Panc1 (cell line): ENCODE measurements at regions not wholly inside any gene's neighbourhood (a gene's known extent, or its start where the extent isn't known, plus 50 kb on each side); places are given as distances from the start of the nearest gene placed in this dataset.
"Not testable (repeated sequence)": the region's sequence is repeated elsewhere in the genome, so short reads cannot be mapped to it uniquely, and the experiment has no call there.

Experiments
- ATAC-seq: fragments of 200-7000 bp; cut with Tn5 transposase; 2 replicates; pipeline ENCODE4 v1.9.1; 2020; ENCODE audit warnings: mild to moderate bottlenecking, moderate library complexity
- BruUV-seq: library from RNA; stranded (reverse); fragments of 400-500 nt; replicated peaks from 2 replicates; lab custom pipeline; 2021; lab: Mats Ljungman, UMichigan
- CTCF ChIA-PET: fragments of 300-600 bp; sonication (Branson Sonifier 250); formaldehyde crosslinking; loops from one replicate; lab custom pipeline; 2022; ENCODE audit warnings: antibody characterized with exemption; lab: Charles Lee
- POLR2A ChIA-PET: fragments of 300-600 bp; sonication (Branson Sonifier 250); formaldehyde crosslinking; loops from one replicate; lab custom pipeline; 2022; ENCODE audit warnings: antibody characterized with exemption; lab: Charles Lee
- DNase-seq: peaks from one replicate; pipeline ENCODE4 v3.0.0-alpha.2; 2010; ENCODE audit warnings: low read depth, low spot score
- H3K27ac ChIP-seq: 2 replicates; pipeline ENCODE4 v1.5.1; 2011; ENCODE audit warnings: mild to moderate bottlenecking, low read length, inconsistent platforms
- H3K27me3 ChIP-seq: fragments of 200-500 bp; sonication (Bioruptor generic); 2 replicates; pipeline ENCODE4 v1.6.0; 2014; ENCODE audit warnings: low read length, inconsistent platforms; ENCODE audit not compliant: control insufficient read depth, insufficient read depth
- H3K36me3 ChIP-seq: fragments of 200-500 bp; sonication (Bioruptor generic); 2 replicates; pipeline ENCODE4 v1.5.1; 2014; ENCODE audit warnings: inconsistent platforms, mild to moderate bottlenecking, low read length, moderate library complexity; ENCODE audit not compliant: control insufficient read depth, insufficient read depth
- H3K4me1 ChIP-seq: 2 replicates; pipeline ENCODE4 v1.5.1; 2011; ENCODE audit warnings: inconsistent platforms, mild to moderate bottlenecking, low read length, moderate library complexity; ENCODE audit not compliant: control insufficient read depth, insufficient read depth
- H3K4me3 ChIP-seq, 2 experiments: 2 replicates each; pipeline ENCODE4 v1.5.1; 2011 to 2012; ENCODE audit warnings: low read depth in 2 of 2, low read length in 2 of 2, mild to moderate bottlenecking in 2 of 2, inconsistent platforms in 1 of 2, moderate library complexity in 1 of 2
- H3K9me3 ChIP-seq: fragments of 200-500 bp; sonication (Bioruptor generic); 2 replicates; pipeline ENCODE4 v1.5.1; 2014; ENCODE audit warnings: low read depth, mild to moderate bottlenecking, inconsistent platforms, low read length, moderate library complexity; ENCODE audit not compliant: control insufficient read depth, insufficient read depth
- POLR2AphosphoS5 ChIP-seq: IDR thresholded peaks from 2 replicates; pipeline ENCODE4 v1.6.1; 2012; ENCODE audit warnings: mild to moderate bottlenecking, low read depth, low read length, moderate library complexity
- SIN3A ChIP-seq: IDR thresholded peaks from 2 replicates; pipeline ENCODE4 v1.6.1; 2012; ENCODE audit warnings: low read depth, mild to moderate bottlenecking, low read length, moderate library complexity, borderline replicate concordance; ENCODE audit not compliant: insufficient read depth
- TCF7L2 ChIP-seq: IDR thresholded peaks from 2 replicates; pipeline ENCODE4 v1.6.1; 2011; ENCODE audit warnings: mild to moderate bottlenecking, low read depth, low read length, inconsistent platforms
- in situ Hi-C: cut with HindIII; loops from 2 replicates; pipeline ENCODE4 v1.10.0; 2016; ENCODE audit warnings: low sequenced_read_pairs, low pct_unique_long_range_greater_than_20kb
- intact Hi-C: fragments of 100-400 bp; cut with micrococcal nuclease; formaldehyde crosslinking; loops from one replicate; pipeline ENCODE4 v1.10.0; 2022; ENCODE audit not compliant: unreplicated experiment
- TF ChIP-seq, protein P1 (sequence below), 2 experiments: IDR thresholded peaks; 2 replicates each; pipeline ENCODE4 v1.6.1; 2011 to 2012; ENCODE audit warnings: low read depth in 2 of 2, control low read depth in 1 of 2, low read length in 1 of 2, mild to moderate bottlenecking in 1 of 2, moderate library complexity in 1 of 2; ENCODE audit not compliant: insufficient read depth in 1 of 2
- TF ChIP-seq, protein P2 (sequence below): fragments of 450-650 bp; IDR thresholded peaks from 2 replicates; pipeline ENCODE4 v1.5.1; 2017; ENCODE audit warnings: mild to moderate bottlenecking

DNA sequence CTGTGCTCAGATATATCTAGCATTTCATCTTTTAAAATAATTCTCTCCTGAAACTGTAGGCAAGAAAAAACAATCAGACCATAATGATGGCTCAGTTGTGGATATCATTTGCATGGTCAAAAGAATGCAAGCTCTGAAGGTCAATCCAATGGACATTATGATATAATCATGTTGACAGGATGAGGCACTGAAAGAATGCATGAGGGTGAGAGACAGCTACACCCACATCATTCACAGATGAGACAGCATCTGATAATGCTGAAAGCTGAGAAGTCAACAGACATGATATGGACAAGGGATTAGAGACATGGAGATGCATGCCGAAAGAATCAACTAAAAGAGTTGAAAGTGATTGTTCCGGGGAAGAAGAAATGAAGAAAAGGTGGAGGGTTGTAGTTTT is 346.4 kb upstream of the CDH5 start:
- Histone ChIP-seq H3K4me1 (no peaks in the 10 kb centered on the region), H3K36me3 (no peaks in the 10 kb centered on the region), H3K9me3 (no peaks in the 10 kb centered on the region), H3K27ac (no peak overlapping the region), H3K4me3 (no peak overlapping the region), H3K27me3 (no peaks in the 10 kb centered on the region)
- TF ChIP-seq POLR2AphosphoS5, result no peak
- TF ChIP-seq, protein P1, sequence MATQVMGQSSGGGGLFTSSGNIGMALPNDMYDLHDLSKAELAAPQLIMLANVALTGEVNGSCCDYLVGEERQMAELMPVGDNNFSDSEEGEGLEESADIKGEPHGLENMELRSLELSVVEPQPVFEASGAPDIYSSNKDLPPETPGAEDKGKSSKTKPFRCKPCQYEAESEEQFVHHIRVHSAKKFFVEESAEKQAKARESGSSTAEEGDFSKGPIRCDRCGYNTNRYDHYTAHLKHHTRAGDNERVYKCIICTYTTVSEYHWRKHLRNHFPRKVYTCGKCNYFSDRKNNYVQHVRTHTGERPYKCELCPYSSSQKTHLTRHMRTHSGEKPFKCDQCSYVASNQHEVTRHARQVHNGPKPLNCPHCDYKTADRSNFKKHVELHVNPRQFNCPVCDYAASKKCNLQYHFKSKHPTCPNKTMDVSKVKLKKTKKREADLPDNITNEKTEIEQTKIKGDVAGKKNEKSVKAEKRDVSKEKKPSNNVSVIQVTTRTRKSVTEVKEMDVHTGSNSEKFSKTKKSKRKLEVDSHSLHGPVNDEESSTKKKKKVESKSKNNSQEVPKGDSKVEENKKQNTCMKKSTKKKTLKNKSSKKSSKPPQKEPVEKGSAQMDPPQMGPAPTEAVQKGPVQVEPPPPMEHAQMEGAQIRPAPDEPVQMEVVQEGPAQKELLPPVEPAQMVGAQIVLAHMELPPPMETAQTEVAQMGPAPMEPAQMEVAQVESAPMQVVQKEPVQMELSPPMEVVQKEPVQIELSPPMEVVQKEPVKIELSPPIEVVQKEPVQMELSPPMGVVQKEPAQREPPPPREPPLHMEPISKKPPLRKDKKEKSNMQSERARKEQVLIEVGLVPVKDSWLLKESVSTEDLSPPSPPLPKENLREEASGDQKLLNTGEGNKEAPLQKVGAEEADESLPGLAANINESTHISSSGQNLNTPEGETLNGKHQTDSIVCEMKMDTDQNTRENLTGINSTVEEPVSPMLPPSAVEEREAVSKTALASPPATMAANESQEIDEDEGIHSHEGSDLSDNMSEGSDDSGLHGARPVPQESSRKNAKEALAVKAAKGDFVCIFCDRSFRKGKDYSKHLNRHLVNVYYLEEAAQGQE (IDR thresholded peaks at IDR 0.05; ENCODE audit: insufficient read depth in 1 of 2, low read depth in 2 of 2, low read length in 1 of 2), result no peak
- no peak for TF ChIP-seq TCF7L2
- TF ChIP-seq SIN3A, result no peak
- TF ChIP-seq, protein P2, sequence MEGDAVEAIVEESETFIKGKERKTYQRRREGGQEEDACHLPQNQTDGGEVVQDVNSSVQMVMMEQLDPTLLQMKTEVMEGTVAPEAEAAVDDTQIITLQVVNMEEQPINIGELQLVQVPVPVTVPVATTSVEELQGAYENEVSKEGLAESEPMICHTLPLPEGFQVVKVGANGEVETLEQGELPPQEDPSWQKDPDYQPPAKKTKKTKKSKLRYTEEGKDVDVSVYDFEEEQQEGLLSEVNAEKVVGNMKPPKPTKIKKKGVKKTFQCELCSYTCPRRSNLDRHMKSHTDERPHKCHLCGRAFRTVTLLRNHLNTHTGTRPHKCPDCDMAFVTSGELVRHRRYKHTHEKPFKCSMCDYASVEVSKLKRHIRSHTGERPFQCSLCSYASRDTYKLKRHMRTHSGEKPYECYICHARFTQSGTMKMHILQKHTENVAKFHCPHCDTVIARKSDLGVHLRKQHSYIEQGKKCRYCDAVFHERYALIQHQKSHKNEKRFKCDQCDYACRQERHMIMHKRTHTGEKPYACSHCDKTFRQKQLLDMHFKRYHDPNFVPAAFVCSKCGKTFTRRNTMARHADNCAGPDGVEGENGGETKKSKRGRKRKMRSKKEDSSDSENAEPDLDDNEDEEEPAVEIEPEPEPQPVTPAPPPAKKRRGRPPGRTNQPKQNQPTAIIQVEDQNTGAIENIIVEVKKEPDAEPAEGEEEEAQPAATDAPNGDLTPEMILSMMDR, result no peak
- DNase-seq, result no peak
- intact Hi-C loops, result no loop called here
- ChIA-PET CTCF (no interaction called here), POLR2A (no interaction called here)
- ATAC-seq, result no peak
- no TSS peak for BruUV-seq
- in situ Hi-C loops, result no loop called here

DNA sequence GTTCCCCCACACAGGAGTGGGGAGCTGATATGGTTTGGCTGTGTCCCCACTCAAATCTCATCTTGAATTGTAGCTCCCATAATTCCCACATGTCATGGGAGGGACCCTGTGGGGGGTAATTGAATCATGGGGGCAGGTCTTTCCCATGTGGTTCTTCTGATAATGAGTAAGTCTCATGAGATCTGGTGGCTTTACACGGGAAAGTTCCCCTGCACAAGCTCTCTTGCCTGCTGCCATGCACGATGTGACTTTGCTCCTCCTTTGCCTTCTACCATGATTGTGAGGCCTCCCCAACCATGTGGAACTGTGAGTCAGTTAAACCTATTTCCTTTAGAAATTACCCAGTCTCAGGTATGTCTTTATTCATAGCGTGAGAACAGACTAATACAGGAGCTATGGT is 347.0 kb upstream of the CDH5 start:
- H3K27me3 ChIP-seq, POLR2A ChIA-PET, in situ Hi-C loops, CTCF ChIA-PET, BruUV-seq, H3K36me3 ChIP-seq, H3K27ac ChIP-seq, H3K4me1 ChIP-seq, intact Hi-C loops, ATAC-seq, H3K9me3 ChIP-seq, H3K4me3 ChIP-seq, DNase-seq: not testable (repeated sequence)

DNA sequence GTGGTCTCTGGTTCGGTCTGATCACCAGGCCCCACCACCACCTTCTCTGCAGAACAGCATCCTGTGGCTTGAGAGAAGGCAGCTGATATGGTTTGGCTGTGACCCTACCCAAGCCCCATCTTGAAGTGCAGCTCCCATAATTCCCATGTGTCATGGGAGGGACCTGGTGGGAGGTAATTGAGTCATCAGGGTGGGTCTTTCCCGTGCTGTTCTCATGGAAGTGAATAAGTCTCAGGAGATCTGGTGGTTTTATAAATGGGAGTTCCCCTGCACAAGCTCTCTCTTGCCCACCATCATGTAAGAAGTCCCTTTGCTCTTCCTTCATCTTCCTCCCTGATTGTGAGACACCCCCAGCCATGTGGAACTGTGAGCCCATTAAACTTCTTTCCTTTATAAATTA is 352.3 kb upstream of the CDH5 start:
- in situ Hi-C loops (no loop called here), intact Hi-C loops (no loop called here)
- Histone ChIP-seq H3K4me3 (no peak overlapping the region), H3K27me3 (no peaks in the 10 kb centered on the region), H3K9me3 (no peaks in the 10 kb centered on the region), H3K36me3 (no peaks in the 10 kb centered on the region), H3K4me1 (no peaks in the 10 kb centered on the region), H3K27ac (no peak overlapping the region)
- CTCF ChIA-PET, result no interaction called here
- no TSS peak for BruUV-seq
- no peak for DNase-seq
- TF ChIP-seq POLR2AphosphoS5 (no peak), TCF7L2 (no peak), SIN3A (no peak)
- TF ChIP-seq, protein P1 (IDR thresholded peaks at IDR 0.05; ENCODE audit: insufficient read depth in 1 of 2, low read depth in 2 of 2, low read length in 1 of 2), result no peak
- TF ChIP-seq, protein P2, result no peak
- no peak for ATAC-seq
- POLR2A ChIA-PET, result no interaction called here
